Ovary (tissue), 7 donors: ENCODE measurements at regions not wholly inside any gene's neighbourhood (a gene's known extent, or its start where the extent isn't known, plus 50 kb on each side); places are given as distances from the start of the nearest gene placed in this dataset.

Source experiments
- DNase-seq, 5 donors: peaks; one replicate each; pipeline ENCODE4 v3.0.0-alpha.2; 2019 to 2020
- H3K27ac ChIP-seq, 2 donors: fragments of 200-600 bp; one replicate each; pipeline versions ENCODE4 v1.5.1 to v1.8.0; 2019 to 2022
- H3K27me3 ChIP-seq: fragments of 200-600 bp; one replicate; pipeline ENCODE4 v1.8.0; 2022
- H3K36me3 ChIP-seq: fragments of 200-600 bp; sonication (generic); one replicate; pipeline ENCODE4 v1.5.1; 2019
- H3K4me1 ChIP-seq: one replicate; pipeline ENCODE4 v1.8.1; 2013; ENCODE audit warnings: mild to moderate bottlenecking, moderate library complexity; ENCODE audit not compliant: insufficient read depth
- H3K4me3 ChIP-seq: fragments of 200-600 bp; sonication (generic); one replicate; pipeline ENCODE4 v1.5.1; 2017
- H3K9me3 ChIP-seq, 2 donors: fragments of 200-600 bp in 1 of 2; sonication (generic) in 1 of 2; one replicate each; pipeline versions ENCODE4 v1.5.1 to v1.8.1; 2013 to 2019; ENCODE audit warnings: mild to moderate bottlenecking in 1 of 2, moderate library complexity in 1 of 2
- EP300 ChIP-seq: sonication (generic); formaldehyde crosslinking; IDR thresholded peaks from one replicate; pipeline ENCODE4 v1.6.1; 2017; ENCODE audit warnings: antibody characterized with exemption
- POLR2A ChIP-seq: fragments of 450-650 bp; IDR thresholded peaks from one replicate; pipeline ENCODE4 v1.6.1; 2017; ENCODE audit warnings: antibody characterized with exemption, mild to moderate bottlenecking, moderate library complexity
- WGBS, 3 donors: extraction: QIAGEN DNeasy Blood & Tissue Kit in 1 of 3; methylation state at CpG; one replicate each; pipeline versions ENCODE4 v1.1.5 to v1.1.7; 2013 to 2017; 5-methylcytosine and 5-hydroxymethylcytosine counted together
- intact Hi-C, 4 donors: fragments of 100-400 bp; cut with DNase I; formaldehyde crosslinking; loops; one replicate each; pipeline versions ENCODE4 v1.11.0 to v1.15.1; 2022 to 2023
- TF ChIP-seq, protein P1 (sequence below), 3 donors: fragments of 450-650 bp in 2 of 3; fragments of 200-600 bp in 1 of 3; IDR thresholded peaks; one replicate each; pipeline versions ENCODE4 v1.5.1 to v1.8.0; 2016 to 2022; ENCODE audit warnings: antibody characterized with exemption in 3 of 3, mild to moderate bottlenecking in 1 of 3
- donor health status: DM: no; HTN: no; CAD: no; lungs with moderate emphysema.
- donor health status: DM: no; HTN: no; CAD: no.
- donor health status: Bipolar disorder and iron deficiency.
- donor health status: DM: no; HTN: no; CAD: no.
- donor health status: DM: yes; HTN: yes; CAD: no.

DNA sequence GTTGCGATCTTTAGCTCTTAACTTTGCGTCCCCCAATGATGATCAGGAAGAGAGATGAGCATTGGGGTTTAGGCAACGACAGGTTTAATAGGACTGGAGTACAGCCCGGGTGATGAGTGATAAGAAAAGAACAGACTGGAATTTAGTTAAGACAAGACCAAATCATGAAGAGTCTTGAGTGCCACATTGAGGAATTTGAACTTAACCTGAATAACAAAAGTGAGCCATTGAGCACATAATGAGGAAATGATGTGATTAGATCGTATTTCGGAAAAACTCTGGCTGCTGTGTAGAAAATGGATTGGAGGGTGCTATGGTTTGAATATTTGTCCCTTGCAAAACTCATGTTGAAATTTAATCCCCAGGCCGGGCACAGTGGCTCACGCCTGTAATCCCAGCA, 83.2 kb upstream of the MELK start:
- 91 to 94% (median 92%) methylated on average over 8 of the region's 8 CpGs for WGBS, 3 donors
- no peak overlapping the region for H3K4me3 ChIP-seq
- peaks cover 10% of the 10 kb centered on the region for H3K4me1 ChIP-seq
- peak overlapping the region in 1 of 2 donors; percentile 91 for H3K27ac ChIP-seq
- intact Hi-C loops, result loop anchor here in 2 of 4 donors (10.0 kb wide), 1 partner anchor 85 kb away; the partner anchor contains the start of gene RNF38 (in 2 of the 2)
- TF ChIP-seq, protein P1, sequence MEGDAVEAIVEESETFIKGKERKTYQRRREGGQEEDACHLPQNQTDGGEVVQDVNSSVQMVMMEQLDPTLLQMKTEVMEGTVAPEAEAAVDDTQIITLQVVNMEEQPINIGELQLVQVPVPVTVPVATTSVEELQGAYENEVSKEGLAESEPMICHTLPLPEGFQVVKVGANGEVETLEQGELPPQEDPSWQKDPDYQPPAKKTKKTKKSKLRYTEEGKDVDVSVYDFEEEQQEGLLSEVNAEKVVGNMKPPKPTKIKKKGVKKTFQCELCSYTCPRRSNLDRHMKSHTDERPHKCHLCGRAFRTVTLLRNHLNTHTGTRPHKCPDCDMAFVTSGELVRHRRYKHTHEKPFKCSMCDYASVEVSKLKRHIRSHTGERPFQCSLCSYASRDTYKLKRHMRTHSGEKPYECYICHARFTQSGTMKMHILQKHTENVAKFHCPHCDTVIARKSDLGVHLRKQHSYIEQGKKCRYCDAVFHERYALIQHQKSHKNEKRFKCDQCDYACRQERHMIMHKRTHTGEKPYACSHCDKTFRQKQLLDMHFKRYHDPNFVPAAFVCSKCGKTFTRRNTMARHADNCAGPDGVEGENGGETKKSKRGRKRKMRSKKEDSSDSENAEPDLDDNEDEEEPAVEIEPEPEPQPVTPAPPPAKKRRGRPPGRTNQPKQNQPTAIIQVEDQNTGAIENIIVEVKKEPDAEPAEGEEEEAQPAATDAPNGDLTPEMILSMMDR (IDR thresholded peaks at IDR 0.05), result no peak
- TF ChIP-seq POLR2A (no peak), EP300 (no peak)
- no peaks in the 10 kb centered on the region for H3K27me3 ChIP-seq
- no peak for DNase-seq
- no peaks in the 10 kb centered on the region for H3K36me3 ChIP-seq
- H3K9me3 ChIP-seq, result no peaks in the 10 kb centered on the region

DNA sequence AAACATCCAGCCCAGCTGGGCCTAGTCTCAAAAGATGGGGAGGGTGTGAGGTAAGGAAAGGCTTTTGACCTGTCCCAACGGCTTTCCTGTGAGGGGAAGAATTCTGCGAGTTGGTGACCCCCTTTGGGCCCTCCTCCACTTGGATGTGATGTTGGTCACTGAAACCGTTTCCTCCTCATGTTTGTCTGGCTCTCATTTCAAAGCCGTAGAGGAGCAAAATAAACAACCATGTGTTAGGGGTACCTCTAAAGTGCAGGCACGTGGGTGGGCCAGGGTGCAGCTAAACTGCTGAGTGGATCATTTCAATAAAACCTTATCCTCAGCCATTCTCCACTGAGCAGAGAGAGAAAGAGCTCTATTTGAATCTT, 84.3 kb upstream of the MELK start:
- 1 to 3% (median 2%) methylated on average over 5 of the region's 5 CpGs for WGBS, 3 donors
- no peaks in the 10 kb centered on the region for H3K27me3 ChIP-seq
- H3K4me1 ChIP-seq, result peaks cover 13% of the 10 kb centered on the region
- intact Hi-C loops, result loop anchor here in 2 of 4 donors (10.0 kb wide), 1 partner anchor 84 kb away; the partner anchor contains the start of gene RNF38 (in 2 of the 2)
- DNase-seq, result peak in 1 of 5 donors; percentile 50
- no peaks in the 10 kb centered on the region for H3K9me3 ChIP-seq
- H3K4me3 ChIP-seq, result peak overlapping the region; percentile 52
- no peaks in the 10 kb centered on the region for H3K36me3 ChIP-seq
- peak overlapping the region; percentile 71 to 91 for H3K27ac ChIP-seq
- TF ChIP-seq POLR2A (no peak), EP300 (no peak)
- TF ChIP-seq, protein P1 (IDR thresholded peaks at IDR 0.05), result no peak

DNA sequence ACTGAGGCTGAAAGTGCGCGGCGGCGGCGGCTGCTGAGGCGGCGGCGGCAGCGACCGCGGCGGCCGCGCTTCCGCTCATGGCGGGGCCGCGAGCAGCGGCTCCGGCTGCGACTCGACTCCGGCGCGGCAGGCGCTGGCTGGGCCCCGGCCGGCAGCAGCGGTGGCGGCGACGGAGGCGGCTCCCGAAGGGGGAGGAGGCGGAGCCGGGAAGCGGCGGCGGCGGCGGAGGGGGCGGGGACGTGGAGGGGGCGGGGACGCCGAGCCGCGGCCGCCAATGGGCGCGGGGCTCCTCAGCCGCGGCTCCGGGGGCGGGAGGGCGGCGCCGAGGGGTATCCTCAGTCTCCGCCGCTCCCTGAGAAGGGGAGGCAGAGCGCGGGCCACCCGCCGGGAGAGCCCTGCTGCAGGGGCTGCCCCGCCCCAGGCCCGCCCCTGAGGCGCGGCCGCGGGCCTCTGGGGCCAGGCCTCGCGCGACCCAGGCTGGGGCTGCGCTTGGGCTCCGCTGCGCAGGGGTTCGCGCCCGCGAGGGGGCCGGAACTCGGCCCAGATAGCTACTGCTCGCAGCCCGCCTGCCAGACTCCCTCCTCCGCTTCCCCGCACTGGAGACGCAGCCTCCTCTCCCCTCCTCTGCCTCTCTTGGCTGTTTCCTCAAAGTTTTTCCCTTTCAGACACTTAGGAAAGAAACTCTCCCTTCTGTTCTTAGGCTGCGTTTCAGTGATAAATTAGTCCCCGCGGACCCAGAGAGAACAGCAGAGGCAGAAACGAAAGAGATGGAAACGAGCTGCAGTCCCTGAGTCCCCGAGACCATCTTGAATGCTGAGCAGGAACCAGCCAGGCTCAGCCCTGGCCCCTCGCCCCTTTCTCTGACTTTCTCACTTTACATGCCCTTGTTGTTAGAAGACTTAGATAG, 85.0 kb upstream of the MELK start:
- H3K27ac ChIP-seq, result peak overlapping the region; percentile 77 to 91
- H3K4me3 ChIP-seq, result peak overlapping the region; percentile 65
- intact Hi-C loops, result loop anchor here in 2 of 4 donors (10.0 kb wide), 1 partner anchor 83 kb away; the partner anchor contains the start of gene RNF38 (in 2 of the 2)
- peak; percentile 91 to 94 (median 92) for DNase-seq
- TF ChIP-seq EP300 (no peak), POLR2A (peak; percentile 78)
- TF ChIP-seq, protein P1 (IDR thresholded peaks at IDR 0.05), result peak in 2 of 3 donors; percentile 41 to 49
- H3K9me3 ChIP-seq, result no peaks in the 10 kb centered on the region
- H3K27me3 ChIP-seq, result no peaks in the 10 kb centered on the region
- no peaks in the 10 kb centered on the region for H3K36me3 ChIP-seq
- H3K4me1 ChIP-seq, result peaks cover 13% of the 10 kb centered on the region
- WGBS, 3 donors, result 0 to 1% (median 0%) methylated on average over 25 to 86 of the region's 94 CpGs

DNA sequence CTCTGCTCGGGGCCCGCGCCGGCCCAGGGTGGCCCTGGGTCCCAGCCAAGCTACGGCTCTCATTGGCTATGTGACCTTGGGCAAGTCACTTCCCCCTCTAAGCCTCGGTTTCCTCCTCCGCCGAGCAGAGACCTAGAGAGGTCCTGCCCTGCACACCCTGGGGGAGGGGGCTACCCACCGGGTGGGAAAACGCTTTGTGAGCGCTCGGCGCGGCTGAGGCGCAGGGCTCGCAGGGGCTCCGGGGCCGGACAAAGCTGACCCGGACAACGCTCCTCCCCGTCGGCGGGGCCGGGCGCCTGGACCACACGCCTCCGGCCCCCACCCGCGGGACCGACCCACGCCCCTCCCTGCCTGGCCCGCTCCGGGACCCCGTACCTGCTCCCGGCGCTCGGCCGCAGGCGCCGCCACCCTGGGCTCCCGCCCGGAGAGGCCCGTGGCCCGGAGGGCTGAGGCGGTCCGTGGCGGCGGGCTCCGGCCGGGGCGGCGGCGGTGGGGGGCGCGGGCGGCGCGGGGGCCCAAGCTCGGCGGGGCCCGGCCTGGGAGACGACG, 85.7 kb upstream of the MELK start:
- Histone ChIP-seq H3K36me3 (no peaks in the 10 kb centered on the region), H3K4me1 (peaks cover 13% of the 10 kb centered on the region), H3K27me3 (no peaks in the 10 kb centered on the region), H3K4me3 (peak overlapping the region; percentile 65), H3K9me3 (no peaks in the 10 kb centered on the region), H3K27ac (peak overlapping the region; percentile 77 to 87)
- WGBS, 3 donors, result 0 to 2% (median 1%) methylated on average over 26 to 63 of the region's 63 CpGs
- intact Hi-C loops, result loop anchor here in 2 of 4 donors (10.0 kb wide), 1 partner anchor 82 kb away; the partner anchor contains the start of gene RNF38 (in 2 of the 2)
- TF ChIP-seq, protein P1 (IDR thresholded peaks at IDR 0.05), result no peak
- no peak for TF ChIP-seq EP300
- TF ChIP-seq POLR2A, result no peak
- peak; percentile 44 to 76 (median 70) for DNase-seq
